Ectodermal cell (in vitro differentiated cells): ENCODE measurements at regions not wholly inside any gene's neighbourhood (a gene's known extent, or its start where the extent isn't known, plus 50 kb on each side); places are given as distances from the start of the nearest gene placed in this dataset.
"Not testable (repeated sequence)": the region's sequence is repeated elsewhere in the genome, so short reads cannot be mapped to it uniquely, and the experiment has no call there.

ENCODE experiments used
- H3K27ac ChIP-seq: 2 replicates; pipeline ENCODE4 v1.7.0; 2013; ENCODE audit warnings: mild to moderate bottlenecking, low read depth, low read length; ENCODE audit not compliant: insufficient read depth, poor library complexity, severe bottlenecking
- H3K27me3 ChIP-seq: 2 replicates; pipeline ENCODE4 v1.7.0; 2013; ENCODE audit warnings: mild to moderate bottlenecking, low read length; ENCODE audit not compliant: insufficient read depth, control insufficient read depth, poor library complexity, severe bottlenecking
- H3K36me3 ChIP-seq: one replicate; pipeline ENCODE4 v1.7.0; 2013; ENCODE audit warnings: low read length; ENCODE audit not compliant: control insufficient read depth, insufficient read depth
- H3K4me1 ChIP-seq: one replicate; pipeline ENCODE4 v1.7.0; 2013; ENCODE audit warnings: low read length; ENCODE audit not compliant: control insufficient read depth, insufficient read depth
- H3K4me3 ChIP-seq: 2 replicates; pipeline ENCODE4 v1.7.0; 2013; ENCODE audit warnings: low read depth, low read length, control low read depth; ENCODE audit not compliant: insufficient read depth
- H3K9me3 ChIP-seq: 2 replicates; pipeline ENCODE4 v1.7.0; 2013; ENCODE audit warnings: mild to moderate bottlenecking, low read length, moderate library complexity; ENCODE audit not compliant: control insufficient read depth
- WGBS, 2 experiments: methylation state at CpG; one replicate each; pipeline ENCODE4 v1.1.7; 2013; ENCODE audit warnings: missing lambda C conversion rate in 2 of 2; 5-methylcytosine and 5-hydroxymethylcytosine counted together

GRCh38 chr7:136275794-136276193, 298.6 kb upstream of the MTPN start:
- H3K27me3 ChIP-seq: no peaks in the 10 kb centered on the region
- no peaks in the 10 kb centered on the region for H3K36me3 ChIP-seq
- H3K9me3 ChIP-seq: no peaks in the 10 kb centered on the region
- no peak overlapping the region for H3K27ac ChIP-seq
- peaks cover 4% of the 10 kb centered on the region for H3K4me1 ChIP-seq
- WGBS, 2 experiments: 81 to 86% methylated on average over 3 of the region's 3 CpGs
- H3K4me3 ChIP-seq: no peak overlapping the region

- Histone ChIP-seq H3K4me3 (no peak overlapping the region), H3K4me1 (peaks cover 4% of the 10 kb centered on the region), H3K9me3 (no peaks in the 10 kb centered on the region), H3K27me3 (no peaks in the 10 kb centered on the region), H3K36me3 (no peaks in the 10 kb centered on the region), H3K27ac (no peak overlapping the region)
- WGBS, 2 experiments: 80 to 93% methylated on average over 1 of the region's 1 CpG
Measured at GRCh38 chr7:136274636-136275345, 297.6 kb upstream of the MTPN start.

GRCh38 chr7:136272934-136273333, 295.8 kb upstream of the MTPN start:
- H3K4me1 ChIP-seq: peaks cover 4% of the 10 kb centered on the region
- peak overlapping the region; percentile 1 for H3K27ac ChIP-seq
- no peaks in the 10 kb centered on the region for H3K36me3 ChIP-seq
- H3K9me3 ChIP-seq: no peaks in the 10 kb centered on the region
- WGBS, 2 experiments: 97 to 100% methylated on average over 1 to 2 of the region's 2 CpGs
- no peaks in the 10 kb centered on the region for H3K27me3 ChIP-seq
- H3K4me3 ChIP-seq: no peak overlapping the region

GRCh38 chr7:136267822-136268221, 290.7 kb upstream of the MTPN start:
- Histone ChIP-seq H3K27ac (no peak overlapping the region), H3K27me3 (no peaks in the 10 kb centered on the region), H3K4me3 (no peak overlapping the region), H3K9me3 (no peaks in the 10 kb centered on the region), H3K36me3 (no peaks in the 10 kb centered on the region), H3K4me1 (no peaks in the 10 kb centered on the region)
- WGBS, 2 experiments: 96 to 100% methylated on average over 2 of the region's 2 CpGs

- H3K9me3 ChIP-seq: no peaks in the 10 kb centered on the region
- H3K27ac ChIP-seq: no peak overlapping the region
Measured at GRCh38 chr7:136266457-136266856, 289.3 kb upstream of the MTPN start.

GRCh38 chr7:136264304-136264703, 287.1 kb upstream of the MTPN start:
- WGBS, 2 experiments: 87 to 88% methylated on average over 5 of the region's 5 CpGs
- H3K9me3 ChIP-seq, H3K27me3 ChIP-seq, H3K4me3 ChIP-seq, H3K4me1 ChIP-seq, H3K27ac ChIP-seq, H3K36me3 ChIP-seq: not testable (repeated sequence)

More at GRCh38 chr7:136266457-136266856, 289.3 kb upstream of the MTPN start:
- no peak overlapping the region for H3K4me3 ChIP-seq
- H3K4me1 ChIP-seq: no peaks in the 10 kb centered on the region
- no peaks in the 10 kb centered on the region for H3K36me3 ChIP-seq
- no peaks in the 10 kb centered on the region for H3K27me3 ChIP-seq

- not testable (repeated sequence) for H3K4me1 ChIP-seq, H3K4me3 ChIP-seq, H3K27me3 ChIP-seq, H3K27ac ChIP-seq, H3K9me3 ChIP-seq, H3K36me3 ChIP-seq
- 62 to 67% methylated on average over 3 to 4 of the region's 4 CpGs for WGBS, 2 experiments
Measured at GRCh38 chr7:136263112-136263860, 286.1 kb upstream of the MTPN start.

GRCh38 chr7:136260591-136260990, 283.4 kb upstream of the MTPN start:
- 96% methylated on average over 3 of the region's 3 CpGs for WGBS, 2 experiments
- H3K27ac ChIP-seq, H3K36me3 ChIP-seq, H3K4me3 ChIP-seq, H3K4me1 ChIP-seq, H3K27me3 ChIP-seq, H3K9me3 ChIP-seq: not testable (repeated sequence)

- Histone ChIP-seq H3K27ac (no peak overlapping the region), H3K4me3 (no peak overlapping the region), H3K4me1 (no peaks in the 10 kb centered on the region), H3K9me3 (peaks cover 2% of the 10 kb centered on the region), H3K27me3 (no peaks in the 10 kb centered on the region), H3K36me3 (no peaks in the 10 kb centered on the region)
- 100% methylated on average over 2 of the region's 4 CpGs; no CpG with 5 or more reads in 1 of the 2 experiments for WGBS, 2 experiments
Measured at GRCh38 chr7:136259074-136259473, 281.9 kb upstream of the MTPN start.

- Histone ChIP-seq H3K27ac (no peak overlapping the region), H3K27me3 (no peaks in the 10 kb centered on the region), H3K9me3 (peaks cover 2% of the 10 kb centered on the region), H3K4me1 (no peaks in the 10 kb centered on the region), H3K4me3 (no peak overlapping the region), H3K36me3 (no peaks in the 10 kb centered on the region)
- WGBS, 2 experiments: 91 to 95% methylated on average over 3 of the region's 3 CpGs
Measured at GRCh38 chr7:136256491-136256890, 279.3 kb upstream of the MTPN start.
